LNCaP clone FGC (cell line): ENCODE measurements at regions not wholly inside any gene's neighbourhood (a gene's known extent, or its start where the extent isn't known, plus 50 kb on each side); places are given as distances from the start of the nearest gene placed in this dataset.
"Not testable (repeated sequence)": the region's sequence is repeated elsewhere in the genome, so short reads cannot be mapped to it uniquely, and the experiment has no call there.

ENCODE experiments used
- DNase-seq: peaks from one replicate; pipeline ENCODE4 v3.0.0-alpha.2; 2011; ENCODE audit warnings: low read depth
- H3K4me3 ChIP-seq: 2 replicates; pipeline ENCODE4 v1.5.1; 2011; ENCODE audit warnings: mild to moderate bottlenecking, low read depth, low read length, control low read depth
- CTCF ChIP-seq: IDR thresholded peaks from 2 replicates; pipeline ENCODE4 v1.5.1; 2012; ENCODE audit warnings: mild to moderate bottlenecking; ENCODE audit not compliant: control insufficient read depth, insufficient read depth; ENCODE audit errors: extremely low read depth

- DNase-seq, result not testable (repeated sequence)
Observed at GRCh38 chr21:9748451-9748850, 772.9 kb upstream of the TPTE start.

GRCh38 chr21:9749741-9750230, 771.6 kb upstream of the TPTE start:
- DNase-seq, H3K4me3 ChIP-seq: not testable (repeated sequence)

More at GRCh38 chr21:9748451-9748850, 772.9 kb upstream of the TPTE start:
- not testable (repeated sequence) for H3K4me3 ChIP-seq

GRCh38 chr21:9750341-9751086, 770.9 kb upstream of the TPTE start:
- TF ChIP-seq CTCF, result no peak
- no peak overlapping the region for H3K4me3 ChIP-seq
- DNase-seq, result no peak

- not testable (repeated sequence) for DNase-seq, H3K4me3 ChIP-seq
Observed at GRCh38 chr21:9751087-9751585, 770.2 kb upstream of the TPTE start.

- H3K4me3 ChIP-seq, DNase-seq: not testable (repeated sequence)
Observed at GRCh38 chr21:9752028-9752427, 769.4 kb upstream of the TPTE start.

- H3K4me3 ChIP-seq, DNase-seq: not testable (repeated sequence)
Observed at GRCh38 chr21:9753441-9753840, 767.9 kb upstream of the TPTE start.

- DNase-seq, result no peak
- H3K4me3 ChIP-seq, result no peak overlapping the region
- TF ChIP-seq CTCF, result no peak
Observed at GRCh38 chr21:9753943-9754342, 767.4 kb upstream of the TPTE start.

- not testable (repeated sequence) for DNase-seq, H3K4me3 ChIP-seq
Observed at GRCh38 chr21:9754434-9754833, 766.9 kb upstream of the TPTE start.

- no peak for DNase-seq
- H3K4me3 ChIP-seq, result no peak overlapping the region
- no peak for TF ChIP-seq CTCF
Observed at GRCh38 chr21:9755611-9756010, 765.8 kb upstream of the TPTE start.

GRCh38 chr21:9756677-9757076, 764.7 kb upstream of the TPTE start:
- H3K4me3 ChIP-seq, result no peak overlapping the region
- DNase-seq, result no peak
- no peak for TF ChIP-seq CTCF

- DNase-seq, H3K4me3 ChIP-seq: not testable (repeated sequence)
Observed at GRCh38 chr21:9757118-9757517, 764.3 kb upstream of the TPTE start.

- not testable (repeated sequence) for H3K4me3 ChIP-seq, DNase-seq
Observed at GRCh38 chr21:9757572-9757971, 763.8 kb upstream of the TPTE start.
